H1 (cell line): ENCODE measurements at regions not wholly inside any gene's neighbourhood (a gene's known extent, or its start where the extent isn't known, plus 50 kb on each side); places are given as distances from the start of the nearest gene placed in this dataset.

Experiments
- CHD2 ChIP-seq: IDR thresholded peaks from 2 replicates; pipeline ENCODE4 v1.6.1; 2012; ENCODE audit warnings: low read length, improper control_type of control experiment
- EGR1 ChIP-seq: IDR thresholded peaks from 2 replicates; pipeline ENCODE4 v1.6.1; 2011; ENCODE audit warnings: low read depth, low read length, borderline replicate concordance
- POLR2AphosphoS5 ChIP-seq: IDR thresholded peaks from 2 replicates; pipeline ENCODE4 v1.6.1; 2011; ENCODE audit warnings: low read depth, low read length
- RBBP5 ChIP-seq: IDR thresholded peaks from 2 replicates; pipeline ENCODE4 v1.7.1; 2012; ENCODE audit warnings: low read depth, mild to moderate bottlenecking, inconsistent platforms, low read length, moderate library complexity, borderline replicate concordance

DNA sequence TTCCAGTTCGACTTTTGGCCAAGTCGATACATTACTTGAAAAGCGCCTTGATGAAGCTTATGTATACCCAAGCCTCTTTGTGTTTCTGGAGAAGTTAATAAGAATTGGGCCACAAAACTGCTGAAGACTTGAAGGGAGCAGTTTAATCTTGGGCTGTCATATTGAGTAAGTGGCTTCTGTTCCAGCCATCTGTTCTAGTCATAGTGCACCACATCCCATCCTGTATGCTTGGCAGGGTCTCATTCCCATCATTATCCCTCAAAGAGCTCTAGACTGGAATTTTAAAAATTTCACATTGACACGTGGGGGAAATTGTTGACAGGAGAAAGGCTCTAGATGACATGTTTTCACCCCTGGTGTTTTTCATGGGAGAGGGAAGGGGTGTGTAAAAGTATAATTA is 196.6 kb upstream of the PLPP4 start:
- TF ChIP-seq CHD2 (no peak), RBBP5 (no peak), POLR2AphosphoS5 (no peak), EGR1 (no peak)
